ENCODE measurements at regions not wholly inside any gene's neighbourhood (a gene's known extent, or its start where the extent isn't known, plus 50 kb on each side); places are given as distances from the start of the nearest gene placed in this dataset.
"Not testable (repeated sequence)": the region's sequence is repeated elsewhere in the genome, so short reads cannot be mapped to it uniquely, and the experiment has no call there.

GRCh38 chr9:33734941-33735835 lies 60.2 kb upstream of the PRSS3 start:
- not testable (repeated sequence) for DNase-seq (ENCODE audit: low read depth in 2 of 3, low spot score in 2 of 3)

- no peak for DNase-seq (ENCODE audit: low read depth in 2 of 3, low spot score in 2 of 3)
Observed at GRCh38 chr9:33737811-33738606, 57.4 kb upstream of the PRSS3 start.

- no peak for DNase-seq (ENCODE audit: low read depth in 2 of 3, low spot score in 2 of 3)
Observed at GRCh38 chr9:33739398-33739797, 56.0 kb upstream of the PRSS3 start.

- DNase-seq (ENCODE audit: low read depth in 2 of 3, low spot score in 2 of 3) = no peak
Observed at GRCh38 chr9:33740075-33740474, 55.3 kb upstream of the PRSS3 start.

- DNase-seq (ENCODE audit: low read depth in 2 of 3, low spot score in 2 of 3) = not testable (repeated sequence)
Observed at GRCh38 chr9:33740958-33741357, 54.4 kb upstream of the PRSS3 start.

GRCh38 chr9:33742051-33742450 lies 53.3 kb upstream of the PRSS3 start:
- DNase-seq (ENCODE audit: low read depth in 2 of 3, low spot score in 2 of 3) = no peak

GRCh38 chr9:33742519-33742918 lies 52.8 kb upstream of the PRSS3 start:
- no peak for DNase-seq (ENCODE audit: low read depth in 2 of 3, low spot score in 2 of 3)
